ENCODE measurements at regions not wholly inside any gene's neighbourhood (a gene's known extent, or its start where the extent isn't known, plus 50 kb on each side); places are given as distances from the start of the nearest gene placed in this dataset.
"Not testable (repeated sequence)": the region's sequence is repeated elsewhere in the genome, so short reads cannot be mapped to it uniquely, and the experiment has no call there.

- not testable (repeated sequence) for ATAC-seq (replicated peaks); H3K27me3 Mint-ChIP-seq; H3K36me3 Mint-ChIP-seq (ENCODE audit: insufficient read depth); DNase-seq; H3K4me1 Mint-ChIP-seq (ENCODE audit: low read depth in 2 of 2); H3K4me3 Mint-ChIP-seq; H3K27ac Mint-ChIP-seq
- peaks cover 1 to 22% of the 10 kb centered on the region in 2 donors for H3K9me3 Mint-ChIP-seq
These were observed 793.0 kb upstream of the TPTE start for GRCh38 chr21:9728219-9728992.

- Mint-ChIP-seq H3K27ac (no peak overlapping the region), H3K9me3 (peaks cover 1 to 22% of the 10 kb centered on the region in 2 donors)
These were observed 790.5 kb upstream of the TPTE start for GRCh38 chr21:9730866-9731265.

GRCh38 chr21:9731317-9731716, 790.1 kb upstream of the TPTE start:
- H3K27ac Mint-ChIP-seq; H3K4me3 Mint-ChIP-seq; H3K27me3 Mint-ChIP-seq; H3K36me3 Mint-ChIP-seq (ENCODE audit: insufficient read depth); H3K4me1 Mint-ChIP-seq (ENCODE audit: low read depth in 2 of 2); DNase-seq; ATAC-seq (replicated peaks): not testable (repeated sequence)
- peaks cover under 1 to 22% of the 10 kb centered on the region in 2 donors for H3K9me3 Mint-ChIP-seq

More at GRCh38 chr21:9730866-9731265, 790.5 kb upstream of the TPTE start:
- no peak for ATAC-seq (replicated peaks)
- H3K27me3 Mint-ChIP-seq = no peaks in the 10 kb centered on the region
- H3K36me3 Mint-ChIP-seq (ENCODE audit: insufficient read depth) = no peaks in the 10 kb centered on the region
- peaks cover 0 to 3% of the 10 kb centered on the region in 2 donors for H3K4me1 Mint-ChIP-seq (ENCODE audit: low read depth in 2 of 2)
- no peak for DNase-seq
- no peak overlapping the region for H3K4me3 Mint-ChIP-seq

- DNase-seq; H3K36me3 Mint-ChIP-seq (ENCODE audit: insufficient read depth); H3K27me3 Mint-ChIP-seq; ATAC-seq (replicated peaks); H3K4me3 Mint-ChIP-seq; H3K4me1 Mint-ChIP-seq (ENCODE audit: low read depth in 2 of 2); H3K27ac Mint-ChIP-seq: not testable (repeated sequence)
- peaks cover 0 to 10% of the 10 kb centered on the region in 2 donors for H3K9me3 Mint-ChIP-seq
These were observed 788.8 kb upstream of the TPTE start for GRCh38 chr21:9732605-9733004.

GRCh38 chr21:9733761-9734558, 787.4 kb upstream of the TPTE start:
- H3K4me1 Mint-ChIP-seq (ENCODE audit: low read depth in 2 of 2); H3K36me3 Mint-ChIP-seq (ENCODE audit: insufficient read depth); ATAC-seq (replicated peaks); H3K4me3 Mint-ChIP-seq; H3K27ac Mint-ChIP-seq; H3K27me3 Mint-ChIP-seq; DNase-seq: not testable (repeated sequence)
- H3K9me3 Mint-ChIP-seq = peaks cover 3 to 10% of the 10 kb centered on the region in 2 donors

- Mint-ChIP-seq H3K27ac (no peak overlapping the region), H3K4me3 (no peak overlapping the region), H3K36me3 (ENCODE audit: insufficient read depth) (no peaks in the 10 kb centered on the region), H3K4me1 (ENCODE audit: low read depth in 2 of 2) (peaks cover 0 to 2% of the 10 kb centered on the region in 2 donors), H3K27me3 (no peaks in the 10 kb centered on the region), H3K9me3 (peaks cover 11 to 18% of the 10 kb centered on the region in 2 donors)
- ATAC-seq (replicated peaks) (no peak), DNase-seq (no peak)
These were observed 785.9 kb upstream of the TPTE start for GRCh38 chr21:9735421-9735961.

- not testable (repeated sequence) for ATAC-seq (replicated peaks); H3K27me3 Mint-ChIP-seq; H3K4me1 Mint-ChIP-seq (ENCODE audit: low read depth in 2 of 2); H3K4me3 Mint-ChIP-seq; H3K36me3 Mint-ChIP-seq (ENCODE audit: insufficient read depth); DNase-seq; H3K27ac Mint-ChIP-seq
- peaks cover 11 to 18% of the 10 kb centered on the region in 2 donors for H3K9me3 Mint-ChIP-seq
These were observed 784.1 kb upstream of the TPTE start for GRCh38 chr21:9737301-9737700.

- H3K4me3 Mint-ChIP-seq; H3K36me3 Mint-ChIP-seq (ENCODE audit: insufficient read depth); H3K27ac Mint-ChIP-seq; DNase-seq; H3K4me1 Mint-ChIP-seq (ENCODE audit: low read depth in 2 of 2); ATAC-seq (replicated peaks); H3K27me3 Mint-ChIP-seq: not testable (repeated sequence)
- peaks cover 11 to 18% of the 10 kb centered on the region in 2 donors for H3K9me3 Mint-ChIP-seq
These were observed 783.4 kb upstream of the TPTE start for GRCh38 chr21:9737871-9738515.

GRCh38 chr21:9738527-9738926, 782.9 kb upstream of the TPTE start:
- no peaks in the 10 kb centered on the region for H3K36me3 Mint-ChIP-seq (ENCODE audit: insufficient read depth)
- H3K27me3 Mint-ChIP-seq = no peaks in the 10 kb centered on the region
- ATAC-seq (replicated peaks) (no peak), DNase-seq (no peak)
- peaks cover 11 to 18% of the 10 kb centered on the region in 2 donors for H3K9me3 Mint-ChIP-seq
- no peak overlapping the region for H3K4me3 Mint-ChIP-seq
- peaks cover 0 to 2% of the 10 kb centered on the region in 2 donors for H3K4me1 Mint-ChIP-seq (ENCODE audit: low read depth in 2 of 2)
- H3K27ac Mint-ChIP-seq = peak overlapping the region in 1 of 2 donors; percentile 70

- Mint-ChIP-seq H3K4me1 (ENCODE audit: low read depth in 2 of 2) (peaks cover 0 to 2% of the 10 kb centered on the region in 2 donors), H3K27ac (no peak overlapping the region), H3K36me3 (ENCODE audit: insufficient read depth) (no peaks in the 10 kb centered on the region), H3K4me3 (no peak overlapping the region), H3K27me3 (no peaks in the 10 kb centered on the region), H3K9me3 (peaks cover 11 to 18% of the 10 kb centered on the region in 2 donors)
- ATAC-seq (replicated peaks) = no peak
- no peak for DNase-seq
These were observed 782.1 kb upstream of the TPTE start for GRCh38 chr21:9739240-9739639.

GRCh38 chr21:9740177-9740941, 781.0 kb upstream of the TPTE start:
- ATAC-seq (replicated peaks); H3K36me3 Mint-ChIP-seq (ENCODE audit: insufficient read depth): not testable (repeated sequence)

GRCh38 chr21:9740991-9741742, 780.2 kb upstream of the TPTE start:
- peaks cover 11 to 18% of the 10 kb centered on the region in 2 donors for H3K9me3 Mint-ChIP-seq
- not testable (repeated sequence) for H3K27me3 Mint-ChIP-seq; DNase-seq; H3K36me3 Mint-ChIP-seq (ENCODE audit: insufficient read depth); H3K4me1 Mint-ChIP-seq (ENCODE audit: low read depth in 2 of 2); H3K4me3 Mint-ChIP-seq; H3K27ac Mint-ChIP-seq; ATAC-seq (replicated peaks)

More at GRCh38 chr21:9740177-9740941, 781.0 kb upstream of the TPTE start:
- H3K9me3 Mint-ChIP-seq = peaks cover 11 to 18% of the 10 kb centered on the region in 2 donors
- H3K4me3 Mint-ChIP-seq; H3K4me1 Mint-ChIP-seq (ENCODE audit: low read depth in 2 of 2); H3K27ac Mint-ChIP-seq; DNase-seq; H3K27me3 Mint-ChIP-seq: not testable (repeated sequence)

Data from effector memory CD8-positive, alpha-beta T cell (primary cell).